Gastrocnemius medialis (tissue), 4 donors: ENCODE measurements at regions not wholly inside any gene's neighbourhood (a gene's known extent, or its start where the extent isn't known, plus 50 kb on each side); places are given as distances from the start of the nearest gene placed in this dataset.

Experiments
- ATAC-seq, 2 donors: fragments of 150-250 bp; one replicate each; pipeline ENCODE4 v1.9.1; 2016
- DNase-seq, 2 donors: peaks; one replicate each; pipeline ENCODE4 v3.0.0-alpha.2; 2019
- H3K27ac ChIP-seq, 4 donors: fragments of 200-600 bp; sonication (generic); 1 replicate in 1 of 4; 2 replicates in 3 of 4; pipeline ENCODE4 v1.5.1; 2016 to 2018; ENCODE audit warnings: mild to moderate bottlenecking in 2 of 4, moderate library complexity in 1 of 4
- H3K27me3 ChIP-seq, 3 donors: fragments of 200-600 bp; sonication (generic) in 2 of 3; 1 replicate in 1 of 3; 2 replicates in 2 of 3; pipeline versions ENCODE4 v1.5.1 to v1.6.0; 2016 to 2019; ENCODE audit warnings: mild to moderate bottlenecking in 1 of 3, moderate library complexity in 1 of 3
- H3K36me3 ChIP-seq, 2 donors: fragments of 200-600 bp; sonication (generic) in 1 of 2; one replicate each; pipeline ENCODE4 v1.5.1; 2017 to 2018
- H3K4me1 ChIP-seq, 2 donors: fragments of 200-600 bp; sonication (generic) in 1 of 2; one replicate each; pipeline ENCODE4 v1.5.1; 2016 to 2017; ENCODE audit warnings: mild to moderate bottlenecking in 2 of 2
- H3K4me3 ChIP-seq, 4 donors: fragments of 200-600 bp; sonication (generic) in 3 of 4; 1 replicate in 1 of 4; 2 replicates in 3 of 4; pipeline ENCODE4 v1.5.1; 2016 to 2019; ENCODE audit warnings: mild to moderate bottlenecking in 2 of 4
- H3K9me3 ChIP-seq, 3 donors: fragments of 200-600 bp; sonication (generic) in 2 of 3; 1 replicate in 1 of 3; 2 replicates in 2 of 3; pipeline ENCODE4 v1.5.1; 2016 to 2019
- POLR2A ChIP-seq, 2 donors: fragments of 450-650 bp; IDR thresholded peaks; one replicate each; pipeline ENCODE4 v1.6.1; 2017; ENCODE audit warnings: antibody characterized with exemption in 2 of 2, mild to moderate bottlenecking in 2 of 2, moderate library complexity in 2 of 2
- in situ Hi-C, 4 donors: fragments of 200-750 bp; cut with MboI; loops; one replicate each; pipeline versions ENCODE4 v1.15.0 to v1.8.0; 2017; ENCODE audit warnings: low sequenced_read_pairs in 4 of 4
- intact Hi-C: fragments of 100-400 bp; cut with DNase I; formaldehyde crosslinking; loops from one replicate; pipeline ENCODE4 v1.15.1; 2023; ENCODE audit warnings: low total_unique reads
- TF ChIP-seq, protein P1 (sequence below), 5 experiments: fragments of 450-650 bp in 3 of 5; fragments of 200-600 bp in 2 of 5; sonication (generic) in 2 of 5; IDR thresholded peaks in 4 of 5; conservative IDR thresholded peaks in 1 of 5; 1 replicate in 4 of 5; 2 replicates in 1 of 5; pipeline ENCODE4 v1.5.1; 2016 to 2019; ENCODE audit warnings: antibody characterized with exemption in 5 of 5, mild to moderate bottlenecking in 3 of 5, moderate library complexity in 3 of 5

DNA sequence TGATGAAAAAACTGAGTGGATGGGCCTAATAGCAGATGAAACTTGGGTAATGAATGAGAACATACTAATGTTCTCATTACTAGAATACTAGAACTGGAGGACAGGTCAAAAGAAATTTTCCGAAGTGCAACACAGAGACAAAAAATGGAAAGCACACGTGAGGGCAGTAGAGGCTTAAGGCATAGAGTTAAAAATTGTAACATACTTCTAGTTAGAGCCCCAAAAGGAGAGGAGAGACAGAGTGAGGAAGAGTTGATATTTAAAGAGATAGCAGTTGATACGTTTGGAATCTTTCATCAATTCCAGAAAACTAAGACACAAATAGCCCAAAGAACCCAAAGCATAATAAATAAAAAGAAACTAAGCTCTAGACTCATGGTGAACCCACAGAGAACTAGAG is 327.9 kb downstream of the SQOR start:
- intact Hi-C loops (no loop called here), in situ Hi-C loops (no loop called here)
- Histone ChIP-seq H3K36me3 (no peaks in the 10 kb centered on the region), H3K4me1 (no peaks in the 10 kb centered on the region), H3K9me3 (no peaks in the 10 kb centered on the region), H3K27ac (no peak overlapping the region), H3K27me3 (no peaks in the 10 kb centered on the region), H3K4me3 (no peak overlapping the region)
- TF ChIP-seq, protein P1, sequence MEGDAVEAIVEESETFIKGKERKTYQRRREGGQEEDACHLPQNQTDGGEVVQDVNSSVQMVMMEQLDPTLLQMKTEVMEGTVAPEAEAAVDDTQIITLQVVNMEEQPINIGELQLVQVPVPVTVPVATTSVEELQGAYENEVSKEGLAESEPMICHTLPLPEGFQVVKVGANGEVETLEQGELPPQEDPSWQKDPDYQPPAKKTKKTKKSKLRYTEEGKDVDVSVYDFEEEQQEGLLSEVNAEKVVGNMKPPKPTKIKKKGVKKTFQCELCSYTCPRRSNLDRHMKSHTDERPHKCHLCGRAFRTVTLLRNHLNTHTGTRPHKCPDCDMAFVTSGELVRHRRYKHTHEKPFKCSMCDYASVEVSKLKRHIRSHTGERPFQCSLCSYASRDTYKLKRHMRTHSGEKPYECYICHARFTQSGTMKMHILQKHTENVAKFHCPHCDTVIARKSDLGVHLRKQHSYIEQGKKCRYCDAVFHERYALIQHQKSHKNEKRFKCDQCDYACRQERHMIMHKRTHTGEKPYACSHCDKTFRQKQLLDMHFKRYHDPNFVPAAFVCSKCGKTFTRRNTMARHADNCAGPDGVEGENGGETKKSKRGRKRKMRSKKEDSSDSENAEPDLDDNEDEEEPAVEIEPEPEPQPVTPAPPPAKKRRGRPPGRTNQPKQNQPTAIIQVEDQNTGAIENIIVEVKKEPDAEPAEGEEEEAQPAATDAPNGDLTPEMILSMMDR (IDR thresholded peaks at IDR 0.05 in 4 of 5, conservative IDR thresholded peaks at IDR 0.05 in 1 of 5) = no peak
- TF ChIP-seq POLR2A (IDR thresholded peaks at IDR 0.05) = no peak
- no peak for ATAC-seq
- no peak for DNase-seq

GRCh38 chr15:45970542-45970941 is 335.7 kb downstream of the SQOR start:
- intact Hi-C loops (no loop called here), in situ Hi-C loops (no loop called here)
- Histone ChIP-seq H3K36me3 (no peaks in the 10 kb centered on the region), H3K4me1 (no peaks in the 10 kb centered on the region), H3K27ac (no peak overlapping the region), H3K4me3 (no peak overlapping the region), H3K27me3 (no peaks in the 10 kb centered on the region), H3K9me3 (no peaks in the 10 kb centered on the region)
- DNase-seq (no peak), ATAC-seq (no peak)
- no peak for TF ChIP-seq POLR2A (IDR thresholded peaks at IDR 0.05)

DNA sequence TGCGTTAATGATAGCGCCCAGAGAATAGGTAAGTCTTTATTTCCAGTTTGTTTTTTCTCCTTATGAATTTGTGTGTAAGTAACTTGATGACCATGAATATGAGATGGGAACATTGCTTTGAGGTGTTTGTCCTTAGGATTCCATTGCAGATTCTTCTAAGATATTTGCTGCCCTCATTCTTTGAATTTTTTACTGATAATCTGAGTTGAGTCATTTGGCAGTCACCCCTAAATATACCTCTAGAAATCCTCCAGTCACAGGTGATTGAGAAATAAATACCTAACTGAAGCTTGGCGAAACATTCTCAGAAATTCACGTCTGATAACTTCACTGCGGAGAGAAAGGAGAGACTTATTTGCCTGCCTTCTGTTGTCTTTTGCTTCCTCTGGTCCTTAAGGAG is 345.5 kb downstream of the SQOR start:
- Histone ChIP-seq H3K36me3 (no peaks in the 10 kb centered on the region), H3K4me3 (no peak overlapping the region), H3K4me1 (no peaks in the 10 kb centered on the region), H3K27ac (no peak overlapping the region), H3K27me3 (no peaks in the 10 kb centered on the region), H3K9me3 (peaks cover 0 to under 1% (median 0%) of the 10 kb centered on the region in 3 donors)
- TF ChIP-seq, protein P1 (IDR thresholded peaks at IDR 0.05 in 4 of 5, conservative IDR thresholded peaks at IDR 0.05 in 1 of 5) = no peak
- no peak for TF ChIP-seq POLR2A (IDR thresholded peaks at IDR 0.05)
- in situ Hi-C loops (no loop called here), intact Hi-C loops (loop anchor here (2.0 kb wide), 1 partner anchor 46 kb away; no protein-coding TSS in a partner anchor)
- ATAC-seq (no peak), DNase-seq (no peak)

GRCh38 chr15:45981625-45982024 is 346.8 kb downstream of the SQOR start:
- in situ Hi-C loops (no loop called here), intact Hi-C loops (loop anchor here (2.0 kb wide), 1 partner anchor 47 kb away; no protein-coding TSS in a partner anchor)
- Histone ChIP-seq H3K36me3 (no peaks in the 10 kb centered on the region), H3K4me3 (no peak overlapping the region), H3K27ac (no peak overlapping the region), H3K4me1 (no peaks in the 10 kb centered on the region), H3K27me3 (no peaks in the 10 kb centered on the region), H3K9me3 (peaks cover 0 to 5% (median 0%) of the 10 kb centered on the region in 3 donors)
- ATAC-seq (no peak), DNase-seq (no peak)
- TF ChIP-seq, protein P1 (IDR thresholded peaks at IDR 0.05 in 4 of 5, conservative IDR thresholded peaks at IDR 0.05 in 1 of 5) = no peak
- TF ChIP-seq POLR2A (IDR thresholded peaks at IDR 0.05) = no peak

DNA sequence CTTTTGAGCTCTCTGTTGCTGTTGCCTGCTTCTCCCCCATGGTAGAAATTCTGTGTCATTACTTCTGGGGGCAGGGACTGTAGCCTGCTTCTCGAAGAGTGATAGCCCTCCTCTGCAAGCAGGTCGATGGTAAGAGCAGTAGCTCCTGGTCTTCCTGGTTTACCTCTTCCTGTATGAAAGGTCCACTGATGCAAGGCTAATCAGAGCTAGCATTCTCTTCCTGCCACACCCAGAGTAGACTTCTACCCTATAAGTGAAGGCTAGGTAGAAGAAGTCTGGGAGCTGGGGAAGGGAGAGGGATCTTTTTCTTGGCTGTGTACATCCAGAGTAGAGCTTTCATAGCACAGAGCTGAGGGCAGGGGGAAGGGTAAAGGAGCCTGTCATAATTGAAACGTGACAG is 357.0 kb downstream of the SQOR start:
- H3K36me3 ChIP-seq = no peaks in the 10 kb centered on the region
- H3K27me3 ChIP-seq = no peaks in the 10 kb centered on the region
- in situ Hi-C loops = no loop called here
- TF ChIP-seq, protein P1 (IDR thresholded peaks at IDR 0.05 in 4 of 5, conservative IDR thresholded peaks at IDR 0.05 in 1 of 5) = no peak
- TF ChIP-seq POLR2A (IDR thresholded peaks at IDR 0.05) = no peak
- no peak overlapping the region for H3K4me3 ChIP-seq
- ATAC-seq (no peak), DNase-seq (no peak)
- no peaks in the 10 kb centered on the region for H3K4me1 ChIP-seq
- H3K9me3 ChIP-seq = no peaks in the 10 kb centered on the region
- intact Hi-C loops = no loop called here
- no peak overlapping the region for H3K27ac ChIP-seq
